HUES48 (cell line): ENCODE measurements at regions not wholly inside any gene's neighbourhood (a gene's known extent, or its start where the extent isn't known, plus 50 kb on each side); places are given as distances from the start of the nearest gene placed in this dataset.

Experiments
- H3K27ac ChIP-seq: one replicate; pipeline ENCODE4 v1.7.0; 2013; ENCODE audit warnings: low read depth, low read length, inconsistent platforms
- H3K27me3 ChIP-seq: 2 replicates; pipeline ENCODE4 v1.6.1; 2013; ENCODE audit warnings: mild to moderate bottlenecking, low read length; ENCODE audit not compliant: control insufficient read depth, insufficient read depth
- H3K36me3 ChIP-seq: 2 replicates; pipeline ENCODE4 v1.6.1; 2013; ENCODE audit warnings: low read length; ENCODE audit not compliant: control insufficient read depth, insufficient read depth
- H3K4me1 ChIP-seq: 2 replicates; pipeline ENCODE4 v1.6.1; 2013; ENCODE audit warnings: mild to moderate bottlenecking, low read length; ENCODE audit not compliant: control insufficient read depth, insufficient read depth
- H3K4me3 ChIP-seq: 2 replicates; pipeline ENCODE4 v1.5.1; 2013; ENCODE audit warnings: mild to moderate bottlenecking, low read depth, low read length
- H3K9ac ChIP-seq: 2 replicates; pipeline ENCODE4 v1.6.1; 2013; ENCODE audit warnings: mild to moderate bottlenecking, low read depth, low read length, moderate library complexity
- H3K9me3 ChIP-seq: 2 replicates; pipeline ENCODE4 v1.6.1; 2013; ENCODE audit warnings: low read length; ENCODE audit not compliant: control insufficient read depth, insufficient read depth

DNA sequence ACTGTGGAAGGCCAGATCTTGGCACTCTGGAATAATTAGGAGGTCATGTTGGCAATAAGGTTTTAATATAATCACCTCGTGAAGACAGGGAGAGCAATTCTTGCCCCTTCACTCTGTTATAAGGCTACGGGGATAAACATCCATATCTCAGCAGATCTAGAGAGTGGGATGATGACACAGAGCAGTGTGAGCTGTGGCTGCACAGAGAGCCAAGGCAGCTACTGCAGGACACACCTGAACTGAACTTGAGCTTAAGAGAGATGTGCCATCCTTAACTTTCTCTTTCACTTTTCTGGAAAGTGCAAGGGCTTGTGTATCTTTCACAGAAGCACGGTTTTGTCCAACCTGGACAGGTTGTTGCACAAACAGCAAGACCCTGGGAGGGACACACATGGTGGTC, 174.7 kb downstream of the GATA3 start:
- no peak overlapping the region for H3K9ac ChIP-seq
- no peaks in the 10 kb centered on the region for H3K4me1 ChIP-seq
- H3K27me3 ChIP-seq = no peaks in the 10 kb centered on the region; the same call in 1 of the 2 replicates
- no peak overlapping the region for H3K27ac ChIP-seq
- no peaks in the 10 kb centered on the region for H3K9me3 ChIP-seq
- no peaks in the 10 kb centered on the region for H3K36me3 ChIP-seq
- no peak overlapping the region for H3K4me3 ChIP-seq

- Histone ChIP-seq H3K9ac (no peak overlapping the region), H3K27ac (no peak overlapping the region), H3K4me3 (no peak overlapping the region), H3K36me3 (no peaks in the 10 kb centered on the region), H3K27me3 (no peaks in the 10 kb centered on the region), H3K4me1 (no peaks in the 10 kb centered on the region), H3K9me3 (no peaks in the 10 kb centered on the region)
These were observed 176.4 kb downstream of the GATA3 start for GRCh38 chr10:8230902-8231301.

DNA sequence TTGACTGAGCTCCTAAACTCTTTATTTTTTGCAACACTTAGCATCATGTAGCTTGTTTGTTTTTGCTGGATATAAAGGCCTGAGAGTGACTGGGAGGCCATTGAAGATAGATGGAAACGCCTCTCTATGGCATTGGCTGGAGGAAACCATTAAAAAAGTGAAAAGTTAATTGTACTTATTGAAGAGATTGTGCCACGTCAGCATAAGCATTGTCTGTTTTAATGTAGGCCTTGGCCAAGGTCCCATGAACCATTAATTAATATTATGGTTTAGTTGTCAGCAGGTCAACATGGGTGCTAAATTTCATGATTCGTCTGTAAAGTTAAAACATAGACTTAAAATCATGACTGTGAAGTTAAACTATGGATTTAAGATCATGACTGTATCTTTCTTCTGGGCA, 178.6 kb downstream of the GATA3 start:
- Histone ChIP-seq H3K4me3 (no peak overlapping the region), H3K9ac (no peak overlapping the region), H3K9me3 (no peaks in the 10 kb centered on the region), H3K27ac (no peak overlapping the region), H3K4me1 (no peaks in the 10 kb centered on the region), H3K36me3 (no peaks in the 10 kb centered on the region), H3K27me3 (no peaks in the 10 kb centered on the region)

DNA sequence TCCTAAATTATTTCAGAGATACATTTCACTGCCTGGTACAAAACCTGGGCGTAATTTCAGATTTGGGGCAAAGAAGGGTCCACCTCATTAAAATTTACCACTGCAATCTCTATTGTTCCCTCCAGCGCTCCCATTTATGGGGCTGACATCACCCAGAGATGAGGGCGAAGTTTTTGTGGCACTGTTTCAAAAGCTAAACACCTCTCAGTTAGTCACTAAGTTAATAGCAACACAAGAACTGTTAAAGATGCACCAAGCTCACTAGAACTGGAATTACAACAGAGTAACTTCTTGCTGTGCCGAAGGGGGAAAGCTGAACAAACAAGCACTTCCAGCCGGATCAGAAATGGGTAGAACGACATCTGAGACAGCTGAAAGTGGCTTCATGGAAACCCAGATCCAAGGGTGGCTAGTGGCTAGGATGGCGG, 179.4 kb downstream of the GATA3 start:
- H3K4me1 ChIP-seq = no peaks in the 10 kb centered on the region
- H3K27me3 ChIP-seq = no peaks in the 10 kb centered on the region
- H3K36me3 ChIP-seq = no peaks in the 10 kb centered on the region
- H3K27ac ChIP-seq = no peak overlapping the region
- no peak overlapping the region for H3K9ac ChIP-seq
- no peak overlapping the region for H3K4me3 ChIP-seq
- no peaks in the 10 kb centered on the region for H3K9me3 ChIP-seq

DNA sequence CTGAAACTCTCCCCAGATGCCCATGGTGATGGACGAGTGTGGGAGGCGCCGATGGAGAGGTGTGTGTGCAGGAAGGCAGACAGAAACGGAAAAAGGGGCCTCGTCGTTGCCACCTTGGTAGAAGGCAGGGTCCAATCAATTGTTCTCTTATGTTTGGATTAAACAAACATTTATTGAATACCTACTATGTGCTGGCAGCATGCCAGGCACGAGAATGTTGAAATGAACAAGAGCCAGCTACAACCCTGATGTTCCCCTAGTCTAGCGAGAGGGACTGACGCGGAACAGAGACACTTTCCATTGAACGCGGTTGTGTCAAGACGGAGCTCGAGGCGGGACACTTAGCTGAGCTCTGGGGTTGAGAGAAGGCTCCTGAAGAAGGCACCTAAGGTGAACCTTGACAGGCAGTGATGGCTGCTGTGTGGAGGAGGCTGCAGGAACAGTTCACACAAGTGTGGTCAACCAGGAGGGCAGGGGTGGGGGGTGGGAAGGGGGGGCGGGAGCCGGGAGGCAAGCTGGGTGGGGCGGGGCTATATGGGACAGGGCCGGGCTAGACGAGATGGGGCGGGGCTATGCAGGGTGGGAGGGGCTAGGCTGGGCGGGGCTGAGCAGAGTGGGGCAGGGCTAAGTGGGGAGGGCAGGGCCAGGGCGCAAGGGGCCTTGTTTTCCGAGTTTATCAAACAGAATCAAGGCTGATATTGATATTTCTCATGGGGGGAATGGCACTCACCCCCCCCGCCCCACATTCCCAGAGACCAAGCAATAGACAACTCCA, 181.0 kb downstream of the GATA3 start:
- Histone ChIP-seq H3K27ac (no peak overlapping the region), H3K36me3 (no peaks in the 10 kb centered on the region), H3K4me3 (no peak overlapping the region), H3K4me1 (no peaks in the 10 kb centered on the region), H3K9me3 (no peaks in the 10 kb centered on the region), H3K9ac (no peak overlapping the region), H3K27me3 (no peaks in the 10 kb centered on the region)

DNA sequence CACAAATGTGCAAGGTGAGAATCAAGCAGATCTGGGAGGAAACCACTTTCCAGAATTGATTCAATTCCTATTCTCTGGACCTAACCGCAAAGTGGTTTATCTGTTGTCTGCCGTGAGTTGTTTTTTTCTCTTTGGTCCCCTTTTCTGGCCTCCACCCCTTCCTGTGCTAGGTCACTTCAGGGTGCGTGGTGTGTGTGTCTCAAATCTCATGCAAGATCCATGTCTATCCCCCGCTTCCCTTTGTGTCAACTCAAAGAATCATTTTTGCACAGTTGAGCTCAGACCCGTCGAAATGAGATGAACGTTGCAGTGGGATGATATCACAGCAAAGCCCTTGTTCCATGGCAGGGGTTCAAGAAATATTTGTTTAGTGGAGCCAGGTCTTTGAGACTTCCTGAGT, 184.5 kb downstream of the GATA3 start:
- H3K27me3 ChIP-seq = no peaks in the 10 kb centered on the region
- no peaks in the 10 kb centered on the region for H3K36me3 ChIP-seq
- no peaks in the 10 kb centered on the region for H3K4me1 ChIP-seq
- no peak overlapping the region for H3K4me3 ChIP-seq
- no peak overlapping the region for H3K9ac ChIP-seq
- no peaks in the 10 kb centered on the region for H3K9me3 ChIP-seq
- H3K27ac ChIP-seq = no peak overlapping the region

DNA sequence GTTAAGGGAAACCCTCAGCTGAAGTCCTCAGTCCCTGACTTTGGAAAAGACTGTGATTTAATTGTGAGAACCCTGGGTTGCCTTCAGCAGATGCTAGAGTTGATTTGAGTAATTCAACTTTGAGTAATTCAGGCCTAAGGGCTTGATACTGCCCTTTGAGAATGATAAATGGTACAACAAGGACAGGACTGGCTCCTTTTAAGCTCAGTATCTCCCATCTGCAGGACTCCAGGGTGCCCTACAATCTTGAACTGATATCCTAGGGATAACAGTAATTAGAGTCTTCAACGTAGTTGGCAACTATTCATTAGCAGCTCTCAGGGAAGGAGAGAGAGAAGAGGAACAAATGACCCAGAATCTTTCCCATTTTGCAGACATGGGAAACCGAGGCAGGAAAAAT, 186.4 kb downstream of the GATA3 start:
- Histone ChIP-seq H3K4me3 (no peak overlapping the region), H3K9ac (no peak overlapping the region), H3K9me3 (no peaks in the 10 kb centered on the region), H3K36me3 (no peaks in the 10 kb centered on the region), H3K27me3 (no peaks in the 10 kb centered on the region), H3K4me1 (no peaks in the 10 kb centered on the region), H3K27ac (no peak overlapping the region)

- peaks cover 4% of the 10 kb centered on the region; the same call in 1 of the 2 replicates for H3K9me3 ChIP-seq
- H3K9ac ChIP-seq = no peak overlapping the region
- no peak overlapping the region for H3K4me3 ChIP-seq
- H3K27ac ChIP-seq = no peak overlapping the region
- H3K27me3 ChIP-seq = no peaks in the 10 kb centered on the region
- H3K36me3 ChIP-seq = no peaks in the 10 kb centered on the region
- no peaks in the 10 kb centered on the region for H3K4me1 ChIP-seq
These were observed 187.9 kb downstream of the GATA3 start for GRCh38 chr10:8242295-8242872.

DNA sequence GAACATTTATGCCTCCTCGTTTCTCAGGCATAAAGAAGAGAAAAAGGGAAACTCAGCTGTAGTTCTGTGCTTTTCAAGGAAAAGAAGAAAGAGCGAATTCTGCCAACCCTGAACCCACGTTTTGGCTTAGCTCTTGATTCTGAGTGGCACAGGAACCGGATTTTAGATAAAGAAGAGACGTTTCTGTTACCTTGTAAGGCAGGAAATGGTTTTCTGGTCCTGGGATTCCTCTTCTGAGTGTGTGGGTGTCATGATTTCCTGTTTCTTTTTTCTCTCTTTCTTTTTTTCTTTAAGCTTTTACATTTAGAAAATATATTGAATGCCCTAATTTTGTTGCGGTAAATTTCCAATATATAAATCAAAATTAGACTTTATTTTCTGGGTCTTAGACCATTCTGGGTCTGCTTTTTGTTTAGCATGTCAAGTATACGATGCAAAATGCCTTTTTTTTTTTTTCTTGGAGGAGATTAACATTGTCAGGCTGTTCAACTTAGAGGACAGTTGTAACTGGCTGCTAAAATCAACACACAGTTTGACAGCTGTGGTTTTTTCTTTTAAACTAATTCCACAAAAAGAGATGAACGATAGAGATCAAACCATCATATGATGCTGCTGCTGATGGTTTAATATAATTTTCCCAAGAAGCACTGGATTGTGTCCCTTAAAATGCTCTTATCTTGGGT, 190.8 kb downstream of the GATA3 start:
- peaks cover 4% of the 10 kb centered on the region; the same call in 1 of the 2 replicates for H3K9me3 ChIP-seq
- no peaks in the 10 kb centered on the region for H3K27me3 ChIP-seq
- H3K4me3 ChIP-seq = no peak overlapping the region
- no peak overlapping the region for H3K9ac ChIP-seq
- H3K4me1 ChIP-seq = 0 out of 2 replicates have a peak, but pooled peaks cover 2% of the 10 kb centered on the region
- H3K36me3 ChIP-seq = no peaks in the 10 kb centered on the region
- no peak overlapping the region for H3K27ac ChIP-seq

DNA sequence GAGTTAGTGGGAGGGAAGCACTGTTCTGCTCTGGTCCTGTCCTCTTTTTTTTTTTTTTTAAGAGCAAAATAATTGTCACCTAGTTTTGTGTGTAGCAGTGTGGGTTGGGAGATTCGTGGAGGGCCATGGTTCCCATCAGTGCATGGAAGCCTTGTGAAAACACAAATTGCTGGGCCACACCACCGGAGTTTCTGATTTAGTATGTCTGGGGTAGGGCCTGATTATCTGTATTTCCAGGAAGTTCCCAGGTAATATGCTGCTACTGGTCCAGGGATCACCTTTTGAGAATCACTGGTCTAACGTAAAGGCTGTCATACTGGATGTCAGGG, 191.3 kb downstream of the GATA3 start:
- Histone ChIP-seq H3K9ac (no peak overlapping the region), H3K27ac (no peak overlapping the region), H3K27me3 (no peaks in the 10 kb centered on the region), H3K36me3 (no peaks in the 10 kb centered on the region), H3K9me3 (peaks cover 4% of the 10 kb centered on the region; the same call in 1 of the 2 replicates), H3K4me3 (no peak overlapping the region), H3K4me1 (0 out of 2 replicates have a peak, but pooled peaks cover 2% of the 10 kb centered on the region)

DNA sequence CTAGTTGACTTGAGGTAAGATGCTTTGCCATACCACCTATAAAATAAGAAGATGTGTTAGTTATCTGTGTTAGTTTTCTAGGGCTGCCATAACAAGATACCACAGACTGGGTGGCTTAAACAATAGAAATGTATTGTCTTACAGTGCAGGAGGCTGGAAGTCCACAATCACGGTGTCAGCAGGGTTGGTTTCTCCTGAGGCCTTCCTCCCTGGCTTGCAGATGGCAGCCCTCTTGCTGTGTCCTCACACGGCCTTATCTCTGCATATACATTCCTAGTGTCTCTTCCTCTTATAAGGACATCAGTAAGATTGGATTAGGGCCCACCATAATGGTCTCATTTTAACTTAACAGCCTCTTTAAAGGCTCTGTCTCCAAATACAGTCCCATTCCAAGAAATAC, 192.1 kb downstream of the GATA3 start:
- Histone ChIP-seq H3K27ac (no peak overlapping the region), H3K27me3 (no peaks in the 10 kb centered on the region), H3K4me3 (no peak overlapping the region), H3K9me3 (peaks cover 4% of the 10 kb centered on the region; the same call in 1 of the 2 replicates), H3K36me3 (no peaks in the 10 kb centered on the region), H3K4me1 (0 out of 2 replicates have a peak, but pooled peaks cover 2% of the 10 kb centered on the region), H3K9ac (no peak overlapping the region)
